ENCODE measurements at regions not wholly inside any gene's neighbourhood (a gene's known extent, or its start where the extent isn't known, plus 50 kb on each side); places are given as distances from the start of the nearest gene placed in this dataset.

GRCh38 chr15:45785897-45786296 is 151.1 kb downstream of the SQOR start:
- TF ChIP-seq, protein P1, sequence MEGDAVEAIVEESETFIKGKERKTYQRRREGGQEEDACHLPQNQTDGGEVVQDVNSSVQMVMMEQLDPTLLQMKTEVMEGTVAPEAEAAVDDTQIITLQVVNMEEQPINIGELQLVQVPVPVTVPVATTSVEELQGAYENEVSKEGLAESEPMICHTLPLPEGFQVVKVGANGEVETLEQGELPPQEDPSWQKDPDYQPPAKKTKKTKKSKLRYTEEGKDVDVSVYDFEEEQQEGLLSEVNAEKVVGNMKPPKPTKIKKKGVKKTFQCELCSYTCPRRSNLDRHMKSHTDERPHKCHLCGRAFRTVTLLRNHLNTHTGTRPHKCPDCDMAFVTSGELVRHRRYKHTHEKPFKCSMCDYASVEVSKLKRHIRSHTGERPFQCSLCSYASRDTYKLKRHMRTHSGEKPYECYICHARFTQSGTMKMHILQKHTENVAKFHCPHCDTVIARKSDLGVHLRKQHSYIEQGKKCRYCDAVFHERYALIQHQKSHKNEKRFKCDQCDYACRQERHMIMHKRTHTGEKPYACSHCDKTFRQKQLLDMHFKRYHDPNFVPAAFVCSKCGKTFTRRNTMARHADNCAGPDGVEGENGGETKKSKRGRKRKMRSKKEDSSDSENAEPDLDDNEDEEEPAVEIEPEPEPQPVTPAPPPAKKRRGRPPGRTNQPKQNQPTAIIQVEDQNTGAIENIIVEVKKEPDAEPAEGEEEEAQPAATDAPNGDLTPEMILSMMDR (IDR thresholded peaks at IDR 0.05; ENCODE audit: low read length), result no peak
- no peak for TF ChIP-seq EZH2 (optimal IDR thresholded peaks at IDR 0.05; ENCODE audit: low read depth, low read length)

Data from MM.1S (cell line).